A673 (cell line): ENCODE measurements at regions not wholly inside any gene's neighbourhood (a gene's known extent, or its start where the extent isn't known, plus 50 kb on each side); places are given as distances from the start of the nearest gene placed in this dataset.

ENCODE experiments used
- CTCF ChIP-seq: fragments of 300-800, 200-600 bp; sonication (generic); conservative IDR thresholded peaks from 2 replicates; pipeline ENCODE4 v1.5.1; 2017; ENCODE audit warnings: low read depth, mild to moderate bottlenecking, antibody characterized with exemption, low read length, moderate library complexity, mixed read lengths
- EZH2 ChIP-seq: fragments of 200-600 bp; sonication (generic); IDR thresholded peaks from 2 replicates; pipeline ENCODE4 v1.6.1; 2017; ENCODE audit warnings: borderline replicate concordance, low read depth, mild to moderate bottlenecking, mixed read lengths, antibody characterized with exemption, low read length; ENCODE audit not compliant: poor library complexity, severe bottlenecking

DNA sequence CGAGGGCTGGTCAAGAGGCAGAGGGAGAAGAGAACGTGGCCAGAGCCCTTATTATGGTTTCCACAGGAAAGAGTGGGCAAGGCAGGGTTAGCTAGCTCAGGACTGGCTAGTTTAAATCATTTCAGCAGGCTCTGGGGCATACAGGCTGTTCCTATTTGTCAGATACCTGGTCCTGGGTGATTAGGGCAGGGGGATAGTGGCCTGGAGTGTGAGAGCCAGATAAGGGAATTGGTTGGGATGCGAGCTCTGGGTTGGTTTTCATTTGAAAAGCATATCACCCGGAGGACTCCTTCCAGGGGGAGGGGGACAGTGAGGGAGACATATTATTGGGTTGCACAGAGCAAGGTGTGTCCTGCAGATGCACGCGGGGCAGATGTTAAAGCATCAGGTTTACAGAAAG lies 75.3 kb upstream of the CLDN10 start:
- no peak for TF ChIP-seq CTCF
- no peak for TF ChIP-seq EZH2
